SJCRH30 (cell line): ENCODE measurements at regions not wholly inside any gene's neighbourhood (a gene's known extent, or its start where the extent isn't known, plus 50 kb on each side); places are given as distances from the start of the nearest gene placed in this dataset.

Experiments
- DNase-seq, 2 experiments: peaks; one replicate each; pipeline ENCODE4 v3.0.0-alpha.2; 2015 to 2020
- H3K27ac ChIP-seq: fragments of 250-450 bp; sonication (Bioruptor Pico); 2 replicates; pipeline ENCODE4 v1.5.1; 2020; ENCODE audit warnings: mild to moderate bottlenecking, moderate library complexity
- H3K27me3 ChIP-seq: fragments of 250-450 bp; sonication (Bioruptor Pico); 2 replicates; pipeline ENCODE4 v1.5.1; 2020; ENCODE audit warnings: mild to moderate bottlenecking, moderate library complexity
- H3K36me3 ChIP-seq: fragments of 250-450 bp; sonication (Bioruptor Pico); 2 replicates; pipeline ENCODE4 v1.5.1; 2020; ENCODE audit warnings: mild to moderate bottlenecking, moderate library complexity
- H3K4me1 ChIP-seq: fragments of 250-450 bp; sonication (Bioruptor Pico); 2 replicates; pipeline ENCODE4 v1.5.1; 2020; ENCODE audit warnings: mild to moderate bottlenecking, moderate library complexity
- H3K4me3 ChIP-seq: fragments of 250-450 bp; sonication (Bioruptor Pico); 2 replicates; pipeline ENCODE4 v1.5.1; 2020; ENCODE audit warnings: mild to moderate bottlenecking, moderate library complexity
- H3K9me3 ChIP-seq: fragments of 250-450 bp; sonication (Bioruptor Pico); replicated peaks from 2 replicates; pipeline ENCODE4 v1.5.1; 2020; ENCODE audit warnings: mild to moderate bottlenecking, moderate library complexity

DNA sequence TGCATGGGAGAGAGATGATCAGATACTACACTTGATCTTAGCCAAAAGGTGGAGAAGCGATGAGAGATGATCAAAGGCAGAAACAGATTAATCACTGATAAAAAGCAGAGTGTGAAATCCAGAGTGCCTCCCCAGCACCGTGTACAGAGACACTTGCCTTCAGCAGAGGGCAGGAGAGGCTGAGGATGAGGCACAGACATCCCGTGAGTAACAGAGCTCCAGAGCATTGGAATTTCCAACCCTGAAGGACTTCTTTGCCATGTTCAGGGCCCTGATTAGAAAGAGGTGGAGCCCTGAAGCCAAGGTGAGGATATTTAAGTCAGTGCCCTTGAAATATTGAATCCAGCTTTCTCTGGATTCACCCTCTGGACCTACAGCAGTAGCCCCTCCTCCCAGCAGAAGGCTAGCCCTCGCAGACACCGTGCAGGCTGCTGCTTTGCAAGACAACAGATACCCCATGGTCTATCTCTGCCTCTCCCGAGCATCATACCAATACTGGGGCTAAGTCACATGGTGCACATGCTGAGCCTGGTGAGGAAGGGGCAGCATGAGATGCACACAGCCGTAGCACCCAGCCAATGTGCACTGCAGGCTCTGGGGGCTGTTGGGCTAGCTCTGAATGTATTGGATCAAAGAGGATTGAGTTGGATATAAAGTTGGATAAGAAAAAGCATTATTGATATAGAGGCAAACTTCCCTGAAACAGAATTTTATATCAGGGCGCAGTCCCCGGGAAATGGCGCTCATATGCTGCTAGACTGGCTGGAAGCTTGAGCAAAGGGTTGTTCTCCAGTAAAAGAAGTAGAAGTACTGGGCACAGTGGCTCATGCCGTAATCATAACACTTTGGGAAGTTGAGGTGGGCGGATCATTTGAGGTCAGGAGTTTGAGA, 200.3 kb upstream of the B3GAT1 start:
- H3K4me3 ChIP-seq: no peak overlapping the region
- no peaks in the 10 kb centered on the region for H3K9me3 ChIP-seq
- no peak for DNase-seq
- no peaks in the 10 kb centered on the region for H3K36me3 ChIP-seq
- H3K4me1 ChIP-seq: no peaks in the 10 kb centered on the region
- peaks cover 22% of the 10 kb centered on the region for H3K27me3 ChIP-seq
- H3K27ac ChIP-seq: no peak overlapping the region

DNA sequence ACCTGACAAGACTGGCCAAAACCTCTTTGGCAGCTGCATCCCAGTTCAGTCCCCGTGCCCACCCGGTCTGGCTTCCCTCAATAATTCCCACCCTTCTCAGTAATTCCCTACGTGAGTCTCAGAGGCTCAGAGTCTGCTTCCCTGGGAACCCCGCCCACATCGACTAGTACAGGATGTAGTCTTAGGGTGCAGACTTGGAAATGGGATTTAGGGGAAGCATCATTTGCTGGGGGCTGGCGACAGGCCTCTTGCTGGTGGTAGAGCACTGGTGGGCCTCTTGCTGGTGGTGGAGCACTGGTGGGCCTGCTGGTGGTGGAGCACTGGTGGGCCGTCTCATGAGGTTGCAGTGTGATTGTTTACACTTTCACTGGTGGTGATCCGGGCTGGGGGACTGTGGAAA, 199.5 kb upstream of the B3GAT1 start:
- Histone ChIP-seq H3K9me3 (no peaks in the 10 kb centered on the region), H3K36me3 (no peaks in the 10 kb centered on the region)

DNA sequence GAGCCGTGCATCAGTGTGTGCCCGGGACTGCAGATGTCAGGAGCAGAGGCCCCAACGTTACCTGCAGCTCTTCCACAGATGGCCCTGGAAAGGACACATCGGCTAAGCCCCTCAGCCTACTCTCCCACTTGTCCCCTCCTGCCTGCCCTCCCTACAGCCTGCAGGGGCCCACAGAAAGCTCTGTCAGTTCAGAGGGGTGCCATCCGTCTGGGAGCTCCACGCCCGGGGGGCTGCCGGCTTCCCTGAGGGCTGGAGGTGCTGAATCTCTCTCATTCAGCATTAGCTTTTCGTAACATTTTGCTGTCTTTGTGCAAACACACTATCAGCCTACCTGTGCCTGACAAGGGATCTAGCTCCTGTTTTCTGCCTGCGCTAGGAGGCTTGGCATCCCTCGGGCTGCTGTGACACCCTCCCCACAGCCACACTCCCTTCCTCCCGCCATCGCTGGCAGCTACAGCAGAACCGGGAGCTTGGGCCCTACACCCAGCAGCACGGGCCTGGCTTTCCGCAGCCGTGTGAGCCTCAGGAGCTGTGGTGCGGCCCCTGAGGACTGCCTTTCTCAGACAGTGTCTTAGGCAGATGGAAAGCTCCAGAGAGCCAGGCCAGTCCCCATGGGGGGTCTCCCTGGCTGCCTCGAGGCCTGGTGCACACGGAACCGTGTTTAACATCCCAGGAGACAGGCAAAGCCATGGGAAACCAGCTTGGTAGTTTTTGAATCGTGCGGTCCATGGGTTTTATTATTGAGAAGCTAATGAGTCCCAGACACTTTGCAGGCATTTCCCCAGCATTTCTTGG, 198.3 kb upstream of the B3GAT1 start:
- H3K4me3 ChIP-seq: no peak overlapping the region
- H3K27ac ChIP-seq: no peak overlapping the region
- peaks cover 26% of the 10 kb centered on the region for H3K27me3 ChIP-seq
- no peaks in the 10 kb centered on the region for H3K36me3 ChIP-seq
- DNase-seq: no peak
- H3K4me1 ChIP-seq: no peaks in the 10 kb centered on the region
- H3K9me3 ChIP-seq: no peaks in the 10 kb centered on the region

More for the DNA sequence above, 199.5 kb upstream of the B3GAT1 start:
- DNase-seq: no peak
- Histone ChIP-seq H3K4me1 (no peaks in the 10 kb centered on the region), H3K27ac (no peak overlapping the region), H3K27me3 (peaks cover 26% of the 10 kb centered on the region), H3K4me3 (no peak overlapping the region)

GRCh38 chr11:134609361-134610115, 197.5 kb upstream of the B3GAT1 start:
- no peak overlapping the region for H3K4me3 ChIP-seq
- H3K9me3 ChIP-seq: no peaks in the 10 kb centered on the region
- no peaks in the 10 kb centered on the region for H3K4me1 ChIP-seq
- DNase-seq: no peak
- H3K27ac ChIP-seq: no peak overlapping the region
- no peaks in the 10 kb centered on the region for H3K36me3 ChIP-seq
- peaks cover 26% of the 10 kb centered on the region for H3K27me3 ChIP-seq

DNA sequence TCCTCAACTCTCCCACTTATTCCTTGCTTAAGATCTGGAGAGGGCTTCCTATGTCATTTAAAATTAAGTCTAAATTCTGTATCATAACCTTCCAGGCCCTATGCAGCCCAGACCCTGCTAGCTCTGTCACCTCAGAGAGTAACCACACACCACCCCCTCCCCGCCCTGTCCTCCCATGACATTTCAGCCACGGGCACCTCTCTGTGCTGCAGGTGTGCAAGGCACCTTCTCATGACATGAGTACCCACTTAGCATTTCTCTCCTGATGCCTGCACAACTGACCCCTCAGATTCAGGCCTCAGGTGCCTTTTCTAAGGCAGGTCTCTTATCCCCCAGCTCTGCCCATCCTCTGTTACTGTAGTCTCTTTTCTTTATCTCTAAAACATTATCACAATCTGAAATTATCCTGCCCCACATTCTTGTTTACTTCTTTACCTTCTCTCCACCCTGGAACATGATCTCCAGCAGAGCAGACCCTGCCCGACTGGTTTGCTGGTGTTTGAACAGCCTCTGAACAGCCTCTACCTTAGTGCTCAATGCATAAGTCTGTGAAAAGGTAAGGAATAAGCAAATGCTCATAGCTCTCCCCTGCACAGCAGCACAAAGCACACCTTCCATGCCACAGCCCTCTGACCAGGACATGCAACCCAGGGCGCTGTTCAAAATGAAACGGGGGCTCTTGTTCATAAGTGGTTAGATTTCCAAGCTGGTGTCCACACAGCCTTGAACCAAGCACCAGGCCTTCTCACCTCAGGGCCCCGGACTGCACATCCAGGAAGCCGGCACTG, 196.1 kb upstream of the B3GAT1 start:
- DNase-seq: no peak
- no peak overlapping the region for H3K4me3 ChIP-seq
- H3K4me1 ChIP-seq: no peaks in the 10 kb centered on the region
- no peaks in the 10 kb centered on the region for H3K36me3 ChIP-seq
- H3K27ac ChIP-seq: no peak overlapping the region
- H3K9me3 ChIP-seq: no peaks in the 10 kb centered on the region
- H3K27me3 ChIP-seq: peaks cover 26% of the 10 kb centered on the region

GRCh38 chr11:134606251-134606650, 194.2 kb upstream of the B3GAT1 start:
- Histone ChIP-seq H3K36me3 (no peaks in the 10 kb centered on the region), H3K9me3 (no peaks in the 10 kb centered on the region), H3K27me3 (peaks cover 26% of the 10 kb centered on the region), H3K4me3 (no peak overlapping the region), H3K27ac (no peak overlapping the region), H3K4me1 (no peaks in the 10 kb centered on the region)
- DNase-seq: no peak

DNA sequence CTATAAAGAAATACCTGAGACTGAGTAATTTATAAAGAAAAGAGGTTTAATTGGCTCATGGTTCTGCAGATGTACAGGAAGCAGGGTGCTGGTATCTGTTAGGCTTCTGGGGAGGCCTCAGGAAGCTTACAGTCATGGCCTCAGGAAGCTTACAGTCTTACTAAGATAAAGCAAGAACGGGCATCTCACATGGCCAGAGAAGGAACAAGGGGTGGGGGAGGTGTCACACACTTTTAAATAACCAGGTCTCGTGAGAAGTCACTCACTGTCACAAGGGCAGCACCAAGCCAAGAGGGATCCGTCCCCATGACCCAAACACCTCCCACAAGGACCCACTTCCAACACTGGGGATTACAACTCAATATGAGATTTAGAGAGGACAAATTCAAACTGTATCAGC, 192.8 kb upstream of the B3GAT1 start:
- no peak overlapping the region for H3K27ac ChIP-seq
- no peaks in the 10 kb centered on the region; the same call in none of the 2 replicates for H3K4me1 ChIP-seq
- no peaks in the 10 kb centered on the region for H3K9me3 ChIP-seq
- H3K36me3 ChIP-seq: no peaks in the 10 kb centered on the region
- no peak for DNase-seq
- H3K4me3 ChIP-seq: no peak overlapping the region
- peaks cover 17% of the 10 kb centered on the region for H3K27me3 ChIP-seq

DNA sequence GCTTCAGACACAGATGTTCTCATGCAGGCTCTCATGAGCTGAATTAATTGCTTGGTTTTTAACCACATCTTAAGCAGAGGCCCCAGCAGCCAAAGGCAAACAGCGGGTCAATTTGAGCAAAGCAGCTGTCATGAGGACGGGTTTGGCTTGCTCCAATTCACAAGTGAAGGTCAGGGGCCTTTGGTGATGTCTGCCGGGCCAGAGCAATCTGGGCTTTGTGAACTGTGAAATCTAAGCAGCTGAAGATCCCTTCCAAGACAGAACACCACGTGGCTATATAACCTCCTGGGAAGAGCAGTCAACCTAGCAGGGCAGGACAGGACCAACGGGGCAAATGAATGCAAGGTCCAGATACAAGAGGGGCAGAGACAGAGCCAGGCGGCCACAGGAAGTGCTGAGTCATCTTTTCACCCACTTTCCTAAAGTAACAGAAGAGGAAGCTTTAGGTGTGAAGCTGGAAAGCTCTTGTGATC, 187.3 kb upstream of the B3GAT1 start:
- DNase-seq: peak; percentile 39 to 65
- H3K27me3 ChIP-seq: no peaks in the 10 kb centered on the region
- H3K27ac ChIP-seq: no peak overlapping the region
- H3K36me3 ChIP-seq: no peaks in the 10 kb centered on the region
- H3K9me3 ChIP-seq: no peaks in the 10 kb centered on the region
- no peak overlapping the region for H3K4me3 ChIP-seq
- H3K4me1 ChIP-seq: peaks cover 4% of the 10 kb centered on the region

DNA sequence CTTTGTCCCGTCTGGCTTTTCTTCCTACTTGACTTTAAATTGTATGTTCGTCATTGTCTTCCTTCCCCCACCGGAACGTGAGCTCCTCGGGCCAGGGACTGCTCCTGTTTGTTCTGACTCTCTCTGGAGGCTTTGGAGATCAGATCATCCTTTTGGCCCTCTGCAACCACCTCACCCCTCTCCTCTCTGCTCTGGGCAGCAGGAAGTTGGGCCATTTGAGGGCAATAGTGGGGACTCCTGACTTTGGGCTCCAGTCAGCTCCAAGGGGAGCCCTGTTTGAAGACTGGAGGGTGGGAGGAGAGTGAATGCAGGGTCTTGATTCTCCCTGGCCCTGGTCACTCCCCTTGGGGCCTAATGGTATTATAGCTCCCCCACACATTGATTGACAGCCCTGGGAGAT, 186.3 kb upstream of the B3GAT1 start:
- Histone ChIP-seq H3K9me3 (no peaks in the 10 kb centered on the region), H3K36me3 (no peaks in the 10 kb centered on the region), H3K4me3 (no peak overlapping the region), H3K27ac (no peak overlapping the region), H3K27me3 (no peaks in the 10 kb centered on the region), H3K4me1 (peaks cover 4% of the 10 kb centered on the region)
- DNase-seq: no peak

- no peak overlapping the region for H3K4me3 ChIP-seq
- H3K4me1 ChIP-seq: peaks cover 4% of the 10 kb centered on the region
- no peak for DNase-seq
- no peaks in the 10 kb centered on the region for H3K9me3 ChIP-seq
- no peaks in the 10 kb centered on the region for H3K27me3 ChIP-seq
- H3K36me3 ChIP-seq: no peaks in the 10 kb centered on the region
- H3K27ac ChIP-seq: no peak overlapping the region
Measured at GRCh38 chr11:134597452-134597851, 185.4 kb upstream of the B3GAT1 start.

- Histone ChIP-seq H3K27me3 (no peaks in the 10 kb centered on the region), H3K27ac (no peak overlapping the region), H3K36me3 (no peaks in the 10 kb centered on the region), H3K9me3 (no peaks in the 10 kb centered on the region), H3K4me1 (peaks cover 4% of the 10 kb centered on the region), H3K4me3 (no peak overlapping the region)
- DNase-seq: no peak
Measured at GRCh38 chr11:134596404-134596803, 184.4 kb upstream of the B3GAT1 start.

GRCh38 chr11:134592391-134592990, 180.4 kb upstream of the B3GAT1 start:
- Histone ChIP-seq H3K4me3 (no peak overlapping the region), H3K9me3 (no peaks in the 10 kb centered on the region), H3K27me3 (no peaks in the 10 kb centered on the region), H3K36me3 (no peaks in the 10 kb centered on the region), H3K4me1 (no peaks in the 10 kb centered on the region), H3K27ac (no peak overlapping the region)
- DNase-seq: peak; percentile 53 to 72

DNA sequence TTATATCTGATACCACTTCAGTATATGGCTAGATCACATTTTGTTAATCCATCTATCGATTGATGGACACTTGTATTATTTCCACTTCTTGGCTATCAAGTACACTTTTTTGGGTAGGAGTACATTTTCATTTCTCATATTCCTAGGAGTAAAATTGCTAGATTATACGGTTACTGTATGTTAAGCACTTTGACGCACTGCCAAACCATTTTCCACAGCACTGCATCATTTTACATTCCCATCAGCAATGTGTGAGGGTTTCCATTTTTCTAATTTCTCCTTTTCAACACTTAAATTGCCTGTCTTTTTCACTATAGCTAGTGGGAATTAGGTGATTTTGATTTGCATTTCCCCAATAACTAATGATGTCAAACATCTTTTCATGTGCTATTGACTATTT, 179.3 kb upstream of the B3GAT1 start:
- no peak for DNase-seq
- no peak overlapping the region for H3K4me3 ChIP-seq
- no peaks in the 10 kb centered on the region for H3K36me3 ChIP-seq
- H3K27ac ChIP-seq: no peak overlapping the region
- H3K9me3 ChIP-seq: no peaks in the 10 kb centered on the region
- no peaks in the 10 kb centered on the region for H3K4me1 ChIP-seq
- H3K27me3 ChIP-seq: no peaks in the 10 kb centered on the region

DNA sequence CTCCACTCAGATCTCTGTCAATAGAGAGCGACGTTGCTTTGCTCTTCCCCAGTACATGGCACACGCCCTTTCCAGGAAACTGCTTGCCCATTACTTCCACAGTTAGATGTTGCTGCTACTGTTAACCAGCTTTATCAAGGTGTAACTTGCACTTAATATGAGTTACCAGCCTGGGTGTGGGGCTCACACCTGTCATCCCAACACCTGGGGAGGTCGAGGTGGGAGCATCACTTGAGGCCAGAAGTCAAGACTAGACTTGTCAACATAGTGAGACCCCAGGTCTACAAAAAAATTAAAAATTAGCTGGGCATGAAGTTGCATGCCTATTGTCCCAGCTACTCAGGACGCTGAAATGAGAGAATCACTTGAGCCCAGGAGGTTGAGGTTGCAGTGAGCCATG, 177.1 kb upstream of the B3GAT1 start:
- Histone ChIP-seq H3K4me1 (no peaks in the 10 kb centered on the region), H3K27ac (no peak overlapping the region), H3K4me3 (no peak overlapping the region), H3K36me3 (no peaks in the 10 kb centered on the region), H3K9me3 (no peaks in the 10 kb centered on the region), H3K27me3 (peaks cover 5% of the 10 kb centered on the region)
- DNase-seq: no peak
